ENCODE measurements at regions not wholly inside any gene's neighbourhood (a gene's known extent, or its start where the extent isn't known, plus 50 kb on each side); places are given as distances from the start of the nearest gene placed in this dataset.

GRCh38 chr1:221089803-221090202 lies 210.6 kb downstream of the HLX start:
- DNase-seq = no peak

GRCh38 chr1:221093903-221094791 lies 214.9 kb downstream of the HLX start:
- no peaks in the 10 kb centered on the region for H3K36me3 ChIP-seq
- H3K9me3 ChIP-seq (replicated peaks) = no peaks in the 10 kb centered on the region
- H3K4me1 ChIP-seq = no peaks in the 10 kb centered on the region
- DNase-seq = no peak
- no peak overlapping the region for H3K4me3 ChIP-seq
- no peak for TF ChIP-seq CTCF (IDR thresholded peaks at IDR 0.05; ENCODE audit: borderline replicate concordance)
- intact Hi-C loops (cut with micrococcal nuclease) = no loop called here
- H3K27ac ChIP-seq (replicated peaks) = no peak overlapping the region
- no peaks in the 10 kb centered on the region for H3K27me3 ChIP-seq (ENCODE audit: low read depth)

More at GRCh38 chr1:221089803-221090202, 210.6 kb downstream of the HLX start:
- intact Hi-C loops (cut with micrococcal nuclease) = no loop called here
- TF ChIP-seq CTCF (IDR thresholded peaks at IDR 0.05; ENCODE audit: borderline replicate concordance) = no peak
- no peaks in the 10 kb centered on the region for H3K9me3 ChIP-seq (replicated peaks)
- H3K4me1 ChIP-seq = no peaks in the 10 kb centered on the region
- no peaks in the 10 kb centered on the region for H3K27me3 ChIP-seq (ENCODE audit: low read depth)
- H3K27ac ChIP-seq (replicated peaks) = no peak overlapping the region
- H3K36me3 ChIP-seq = no peaks in the 10 kb centered on the region
- H3K4me3 ChIP-seq = no peak overlapping the region

GRCh38 chr1:221097479-221098281 lies 218.4 kb downstream of the HLX start:
- H3K27me3 ChIP-seq (ENCODE audit: low read depth) = no peaks in the 10 kb centered on the region
- no peaks in the 10 kb centered on the region for H3K36me3 ChIP-seq
- peaks cover 15% of the 10 kb centered on the region for H3K4me1 ChIP-seq
- H3K9me3 ChIP-seq (replicated peaks) = no peaks in the 10 kb centered on the region
- H3K4me3 ChIP-seq = no peak overlapping the region
- intact Hi-C loops (cut with micrococcal nuclease) = no loop called here
- no peak for TF ChIP-seq CTCF (IDR thresholded peaks at IDR 0.05; ENCODE audit: borderline replicate concordance)
- DNase-seq = no peak
- H3K27ac ChIP-seq (replicated peaks) = peak overlapping the region; percentile 53

- Histone ChIP-seq H3K27me3 (ENCODE audit: low read depth) (no peaks in the 10 kb centered on the region), H3K27ac (replicated peaks) (peak overlapping the region; percentile 53), H3K4me1 (peaks cover 15% of the 10 kb centered on the region), H3K4me3 (no peak overlapping the region), H3K9me3 (replicated peaks) (no peaks in the 10 kb centered on the region), H3K36me3 (no peaks in the 10 kb centered on the region)
- intact Hi-C loops (cut with micrococcal nuclease) = no loop called here
- no peak for TF ChIP-seq CTCF (IDR thresholded peaks at IDR 0.05; ENCODE audit: borderline replicate concordance)
- DNase-seq = no peak
Observed at GRCh38 chr1:221098471-221099405, 219.5 kb downstream of the HLX start.
